Right atrium auricular region (tissue), 2 donors: ENCODE measurements at regions not wholly inside any gene's neighbourhood (a gene's known extent, or its start where the extent isn't known, plus 50 kb on each side); places are given as distances from the start of the nearest gene placed in this dataset.
"Not testable (repeated sequence)": the region's sequence is repeated elsewhere in the genome, so short reads cannot be mapped to it uniquely, and the experiment has no call there.

Experiments
- DNase-seq: peaks from one replicate; pipeline ENCODE4 v3.0.0-alpha.2; 2019; ENCODE audit warnings: low spot score
- H3K27ac ChIP-seq, 2 donors: fragments of 200-600 bp; sonication (generic); 1 replicate in 1 of 2; 2 replicates in 1 of 2; pipeline ENCODE4 v1.5.1; 2016 to 2019
- H3K27me3 ChIP-seq, 2 donors: fragments of 200-600 bp; sonication (generic); one replicate each; pipeline versions ENCODE4 v1.5.1 to v1.6.0; 2017 to 2019
- H3K36me3 ChIP-seq: fragments of 200-600 bp; sonication (generic); one replicate; pipeline ENCODE4 v1.5.1; 2016
- H3K4me1 ChIP-seq, 2 donors: fragments of 200-600 bp; sonication (generic); one replicate each; pipeline versions ENCODE4 v1.5.1 to v1.6.0; 2017 to 2019
- H3K4me3 ChIP-seq, 2 donors: fragments of 200-600 bp; sonication (generic); 1 replicate in 1 of 2; 2 replicates in 1 of 2; pipeline ENCODE4 v1.5.1; 2017 to 2019; ENCODE audit warnings: mild to moderate bottlenecking in 1 of 2, moderate library complexity in 1 of 2
- H3K9me3 ChIP-seq, 2 donors: fragments of 200-600 bp; sonication (generic); one replicate each; pipeline ENCODE4 v1.5.1; 2019
- TF ChIP-seq, protein P1 (sequence below), 2 donors: fragments of 200-600 bp; sonication (generic); IDR thresholded peaks; one replicate each; pipeline ENCODE4 v1.5.1; 2019; ENCODE audit warnings: antibody characterized with exemption in 2 of 2

DNA sequence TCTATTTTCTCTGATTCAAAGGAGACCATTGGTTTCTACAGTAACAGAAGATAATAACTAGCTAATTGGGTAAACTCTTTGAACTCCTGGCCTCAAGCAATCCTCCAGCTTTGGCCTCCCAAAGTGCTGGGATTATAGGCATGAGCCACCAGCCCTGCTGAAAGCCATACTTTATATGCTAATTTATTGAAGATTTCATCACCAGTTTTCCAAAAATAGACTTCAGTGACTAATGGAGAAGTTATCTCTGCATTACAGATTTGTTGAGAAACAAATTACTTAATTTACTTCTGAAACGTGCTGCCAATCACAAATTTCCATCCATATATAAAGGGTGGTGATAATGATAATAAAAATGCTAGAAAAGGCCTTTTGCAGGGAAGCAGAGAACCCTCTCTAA is 1758.1 kb upstream of the SEL1L start:
- H3K4me1 ChIP-seq, result no peaks in the 10 kb centered on the region
- DNase-seq, result no peak
- no peaks in the 10 kb centered on the region for H3K27me3 ChIP-seq
- H3K36me3 ChIP-seq, result no peaks in the 10 kb centered on the region
- H3K9me3 ChIP-seq, result no peaks in the 10 kb centered on the region
- no peak overlapping the region for H3K4me3 ChIP-seq
- H3K27ac ChIP-seq, result no peak overlapping the region
- TF ChIP-seq, protein P1, sequence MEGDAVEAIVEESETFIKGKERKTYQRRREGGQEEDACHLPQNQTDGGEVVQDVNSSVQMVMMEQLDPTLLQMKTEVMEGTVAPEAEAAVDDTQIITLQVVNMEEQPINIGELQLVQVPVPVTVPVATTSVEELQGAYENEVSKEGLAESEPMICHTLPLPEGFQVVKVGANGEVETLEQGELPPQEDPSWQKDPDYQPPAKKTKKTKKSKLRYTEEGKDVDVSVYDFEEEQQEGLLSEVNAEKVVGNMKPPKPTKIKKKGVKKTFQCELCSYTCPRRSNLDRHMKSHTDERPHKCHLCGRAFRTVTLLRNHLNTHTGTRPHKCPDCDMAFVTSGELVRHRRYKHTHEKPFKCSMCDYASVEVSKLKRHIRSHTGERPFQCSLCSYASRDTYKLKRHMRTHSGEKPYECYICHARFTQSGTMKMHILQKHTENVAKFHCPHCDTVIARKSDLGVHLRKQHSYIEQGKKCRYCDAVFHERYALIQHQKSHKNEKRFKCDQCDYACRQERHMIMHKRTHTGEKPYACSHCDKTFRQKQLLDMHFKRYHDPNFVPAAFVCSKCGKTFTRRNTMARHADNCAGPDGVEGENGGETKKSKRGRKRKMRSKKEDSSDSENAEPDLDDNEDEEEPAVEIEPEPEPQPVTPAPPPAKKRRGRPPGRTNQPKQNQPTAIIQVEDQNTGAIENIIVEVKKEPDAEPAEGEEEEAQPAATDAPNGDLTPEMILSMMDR (IDR thresholded peaks at IDR 0.05), result no peak

DNA sequence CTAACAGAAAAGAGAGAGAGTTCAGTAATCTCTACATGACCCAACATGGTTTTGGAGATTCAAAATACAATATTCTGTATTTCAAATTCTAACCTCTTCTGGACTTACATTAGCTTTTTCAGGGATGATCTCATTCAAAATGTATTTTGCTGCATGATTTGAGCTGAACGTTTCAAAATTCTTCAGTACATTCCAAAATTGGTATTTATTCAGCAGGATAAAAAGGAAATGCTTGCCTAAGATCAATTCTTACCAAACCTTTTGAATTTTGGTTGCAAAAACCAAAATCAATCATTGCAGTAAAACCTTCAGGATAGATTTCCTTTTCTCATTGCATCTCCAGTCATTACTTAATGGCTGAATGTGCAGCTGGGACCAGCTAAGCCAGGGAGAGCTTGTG is 1761.3 kb upstream of the SEL1L start:
- no peaks in the 10 kb centered on the region for H3K9me3 ChIP-seq
- TF ChIP-seq, protein P1 (IDR thresholded peaks at IDR 0.05), result no peak
- no peaks in the 10 kb centered on the region for H3K36me3 ChIP-seq
- no peak overlapping the region for H3K4me3 ChIP-seq
- H3K27me3 ChIP-seq, result no peaks in the 10 kb centered on the region
- no peaks in the 10 kb centered on the region for H3K4me1 ChIP-seq
- DNase-seq, result no peak
- H3K27ac ChIP-seq, result no peak overlapping the region

DNA sequence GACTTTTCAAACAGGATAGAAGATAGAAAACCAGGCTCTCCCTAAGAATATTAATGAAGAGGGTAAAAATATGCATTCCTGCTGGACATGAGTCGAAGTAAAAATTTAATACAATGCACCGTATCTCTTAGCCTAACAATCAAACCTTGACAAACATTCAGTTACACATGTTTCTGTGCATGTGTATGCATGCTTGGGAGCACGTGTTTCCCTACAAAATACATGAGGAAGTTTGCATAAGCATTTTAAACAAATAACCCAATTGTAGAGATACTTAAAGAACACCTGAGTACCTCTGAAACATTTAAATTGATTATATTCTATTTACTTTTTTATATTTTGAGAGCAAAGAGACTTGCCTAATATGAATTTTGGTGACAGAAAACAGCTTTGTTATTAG is 1763.7 kb upstream of the SEL1L start:
- H3K4me3 ChIP-seq, result no peak overlapping the region
- H3K4me1 ChIP-seq, result no peaks in the 10 kb centered on the region
- no peaks in the 10 kb centered on the region for H3K9me3 ChIP-seq
- TF ChIP-seq, protein P1 (IDR thresholded peaks at IDR 0.05), result no peak
- H3K36me3 ChIP-seq, result no peaks in the 10 kb centered on the region
- no peak for DNase-seq
- no peak overlapping the region for H3K27ac ChIP-seq
- H3K27me3 ChIP-seq, result no peaks in the 10 kb centered on the region

DNA sequence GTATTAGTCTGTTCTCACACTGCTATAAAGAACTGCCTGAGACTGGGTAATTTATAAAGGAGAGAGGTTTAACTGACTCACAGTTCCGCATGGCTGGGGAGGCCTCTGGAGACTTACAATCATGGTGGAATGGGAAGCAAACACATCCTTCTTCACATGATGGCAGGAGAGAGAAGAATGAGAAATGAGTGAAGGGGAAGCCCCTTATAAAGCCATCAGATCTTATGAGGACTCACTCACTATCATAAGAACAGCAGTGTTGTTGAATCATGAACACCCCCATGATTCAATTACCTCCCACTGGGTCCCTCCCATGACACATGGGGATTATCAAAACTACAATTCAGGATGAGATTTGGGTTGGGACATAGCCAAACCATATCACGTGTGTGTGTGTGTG is 1764.4 kb upstream of the SEL1L start:
- not testable (repeated sequence) for H3K4me1 ChIP-seq, H3K9me3 ChIP-seq, H3K36me3 ChIP-seq, H3K27ac ChIP-seq, H3K4me3 ChIP-seq, DNase-seq, H3K27me3 ChIP-seq

DNA sequence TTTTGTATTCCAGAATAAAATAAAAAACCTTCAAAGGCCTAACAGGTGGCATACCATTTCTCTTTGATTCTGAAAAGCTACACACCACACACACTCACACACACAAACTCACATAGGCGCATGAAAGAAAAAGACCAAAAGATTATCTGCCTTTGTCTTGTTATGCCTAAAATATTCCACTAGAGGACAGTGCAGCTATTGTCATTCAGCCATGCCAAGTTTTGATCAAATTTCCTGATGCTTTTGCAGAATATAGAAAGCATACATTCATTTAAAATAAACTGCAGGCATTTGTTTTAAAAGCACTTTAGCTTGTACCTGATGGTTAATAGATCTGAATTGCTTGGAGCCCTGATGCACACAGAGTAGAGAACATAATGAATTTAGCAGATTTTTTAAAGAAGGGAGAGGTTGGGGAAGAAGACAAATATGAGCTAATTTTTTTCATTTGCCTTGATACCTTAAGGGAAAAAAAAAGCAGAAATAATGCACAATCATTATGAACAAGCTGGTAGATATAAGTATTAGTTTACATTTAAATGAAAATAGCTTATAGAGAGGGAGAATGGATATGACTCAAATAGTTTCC is 1766.9 kb upstream of the SEL1L start:
- H3K4me3 ChIP-seq, result no peak overlapping the region
- no peaks in the 10 kb centered on the region for H3K4me1 ChIP-seq
- no peaks in the 10 kb centered on the region for H3K36me3 ChIP-seq
- no peak overlapping the region for H3K27ac ChIP-seq
- no peaks in the 10 kb centered on the region for H3K9me3 ChIP-seq
- TF ChIP-seq, protein P1 (IDR thresholded peaks at IDR 0.05), result peak; percentile 80 to 84
- DNase-seq, result no peak
- H3K27me3 ChIP-seq, result no peaks in the 10 kb centered on the region

DNA sequence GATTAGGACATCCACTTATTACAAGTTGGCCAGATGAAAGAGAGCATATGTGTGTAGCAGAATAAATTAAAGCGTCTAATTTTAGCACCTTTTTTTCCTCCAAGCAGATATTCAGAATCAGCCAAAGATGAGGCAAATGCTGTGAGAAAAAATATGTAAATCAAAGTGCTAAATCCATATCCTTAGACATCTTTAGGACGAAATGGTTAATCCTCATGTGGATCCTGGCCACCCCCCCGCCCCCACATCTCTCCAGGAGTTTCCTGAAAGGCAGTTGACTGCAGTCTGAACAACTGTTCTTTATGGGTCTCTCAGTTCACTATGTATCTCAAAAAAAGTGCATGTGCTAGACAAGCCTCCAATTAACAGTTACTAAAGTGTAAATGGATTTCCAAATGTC is 1768.1 kb upstream of the SEL1L start:
- no peaks in the 10 kb centered on the region for H3K27me3 ChIP-seq
- TF ChIP-seq, protein P1 (IDR thresholded peaks at IDR 0.05), result no peak
- H3K4me3 ChIP-seq, result no peak overlapping the region
- no peaks in the 10 kb centered on the region for H3K36me3 ChIP-seq
- no peaks in the 10 kb centered on the region for H3K9me3 ChIP-seq
- H3K27ac ChIP-seq, result no peak overlapping the region
- H3K4me1 ChIP-seq, result no peaks in the 10 kb centered on the region
- DNase-seq, result no peak
